PC-9 (cell line): ENCODE measurements at regions not wholly inside any gene's neighbourhood (a gene's known extent, or its start where the extent isn't known, plus 50 kb on each side); places are given as distances from the start of the nearest gene placed in this dataset.

Experiments
- BruUV-seq: library from RNA; stranded (reverse); fragments of 400-500 nt; replicated peaks from 2 replicates; lab custom pipeline; 2021; lab: Mats Ljungman, UMichigan
- CTCF ChIA-PET: fragments of 300-600 bp; sonication (Branson Sonifier 250); formaldehyde crosslinking; loops from one replicate; lab custom pipeline; 2022; ENCODE audit warnings: antibody characterized with exemption; lab: Charles Lee
- POLR2A ChIA-PET: fragments of 300-600 bp; sonication (Branson Sonifier 250); formaldehyde crosslinking; loops from one replicate; lab custom pipeline; 2022; ENCODE audit warnings: antibody characterized with exemption; ENCODE audit not compliant: unreplicated experiment; lab: Charles Lee
- DNase-seq, 2 experiments: peaks; one replicate each; pipeline versions ENCODE4 v3.0.0 to v3.0.0-alpha.2; 2015 to 2022; ENCODE audit warnings: mixed read lengths in 1 of 2
- H2AFZ ChIP-seq: fragments of 200-600 bp; sonication (generic); 2 replicates; pipeline ENCODE4 v1.8.1; 2017; ENCODE audit warnings: antibody characterized with exemption
- H3F3A ChIP-seq: fragments of 200-600 bp; sonication (generic); 2 replicates; pipeline ENCODE4 v1.8.1; 2017; ENCODE audit warnings: antibody characterized with exemption, mild to moderate bottlenecking, low read depth; ENCODE audit not compliant: insufficient read depth
- H3K27ac ChIP-seq: fragments of 200-600 bp; sonication (generic); 2 replicates; pipeline ENCODE4 v1.6.1; 2016; ENCODE audit warnings: mixed run types
- H3K27me3 ChIP-seq: fragments of 200-600 bp; sonication (generic); 2 replicates; pipeline ENCODE4 v1.6.1; 2016; ENCODE audit warnings: low read depth, mixed run types; ENCODE audit not compliant: insufficient read depth
- H3K36me3 ChIP-seq: fragments of 200-600 bp; sonication (generic); 2 replicates; pipeline ENCODE4 v1.6.1; 2016; ENCODE audit warnings: low read depth, mixed run types
- H3K4me1 ChIP-seq: fragments of 200-600 bp; sonication (generic); replicated peaks from 2 replicates; pipeline ENCODE4 v1.6.1; 2016; ENCODE audit warnings: mixed run types; ENCODE audit not compliant: insufficient read depth
- H3K4me2 ChIP-seq: fragments of 200-600 bp; sonication (generic); 2 replicates; pipeline ENCODE4 v1.6.1; 2017; ENCODE audit warnings: mixed run types
- H3K4me3 ChIP-seq: fragments of 200-600 bp; sonication (generic); 2 replicates; pipeline ENCODE4 v1.6.1; 2016; ENCODE audit warnings: mixed run types
- H3K79me2 ChIP-seq: fragments of 200-600 bp; sonication (generic); 2 replicates; pipeline ENCODE4 v1.6.1; 2017; ENCODE audit warnings: low read depth, mixed run types
- H3K9me2 ChIP-seq: fragments of 200-600 bp; sonication (generic); 2 replicates; pipeline ENCODE4 v1.8.1; 2017; ENCODE audit warnings: mild to moderate bottlenecking; ENCODE audit not compliant: insufficient read depth
- H3K9me3 ChIP-seq: fragments of 200-600 bp; sonication (generic); 2 replicates; pipeline ENCODE4 v1.8.1; 2016; ENCODE audit warnings: low read depth; ENCODE audit not compliant: insufficient read depth
- H4K20me1 ChIP-seq: fragments of 200-600 bp; sonication (generic); 2 replicates; pipeline ENCODE4 v1.8.1; 2017; ENCODE audit not compliant: insufficient read depth
- CTCF ChIP-seq: fragments of 200-600 bp; sonication (generic); conservative IDR thresholded peaks from 2 replicates; pipeline ENCODE4 v1.6.1; 2017; ENCODE audit warnings: mixed run types, antibody characterized with exemption, mild to moderate bottlenecking, moderate library complexity
- EZH2 ChIP-seq: fragments of 200-600 bp; sonication (generic); IDR thresholded peaks from 2 replicates; pipeline ENCODE4 v1.8.0; 2017; ENCODE audit warnings: antibody characterized with exemption, low read depth
- intact Hi-C: fragments of 100-400 bp; cut with micrococcal nuclease; formaldehyde crosslinking; loops from one replicate; pipeline ENCODE4 v1.10.0; 2022; ENCODE audit not compliant: unreplicated experiment

GRCh38 chr5:168056499-168057182 is 234.8 kb upstream of the WWC1 start:
- H3K36me3 ChIP-seq: no peaks in the 10 kb centered on the region
- no peaks in the 10 kb centered on the region for H3K9me3 ChIP-seq
- H4K20me1 ChIP-seq: no peaks in the 10 kb centered on the region
- H3K4me1 ChIP-seq: no peaks in the 10 kb centered on the region
- H3K4me3 ChIP-seq: no peak overlapping the region
- no peak overlapping the region for H2AFZ ChIP-seq
- no peaks in the 10 kb centered on the region for H3K9me2 ChIP-seq
- no peak overlapping the region for H3K27ac ChIP-seq
- POLR2A ChIA-PET: no interaction called here
- peak in 1 of 2 experiments; percentile 53 for DNase-seq
- no peak overlapping the region for H3K4me2 ChIP-seq
- H3K27me3 ChIP-seq: peaks cover 7% of the 10 kb centered on the region; the same call in 1 of the 2 replicates
- no TSS peak for BruUV-seq
- CTCF ChIA-PET: no interaction called here
- intact Hi-C loops: no loop called here
- no peaks in the 10 kb centered on the region for H3F3A ChIP-seq
- TF ChIP-seq CTCF (no peak), EZH2 (no peak)
- no peaks in the 10 kb centered on the region for H3K79me2 ChIP-seq

GRCh38 chr5:168057905-168058304 is 233.5 kb upstream of the WWC1 start:
- peaks cover 7% of the 10 kb centered on the region; the same call in 1 of the 2 replicates for H3K27me3 ChIP-seq
- no peaks in the 10 kb centered on the region for H4K20me1 ChIP-seq
- intact Hi-C loops: no loop called here
- no peaks in the 10 kb centered on the region for H3F3A ChIP-seq
- H3K79me2 ChIP-seq: no peaks in the 10 kb centered on the region
- no peak overlapping the region for H2AFZ ChIP-seq
- BruUV-seq: no TSS peak
- POLR2A ChIA-PET: no interaction called here
- no peaks in the 10 kb centered on the region for H3K9me2 ChIP-seq
- no peak overlapping the region for H3K4me2 ChIP-seq
- H3K4me3 ChIP-seq: no peak overlapping the region
- CTCF ChIA-PET: no interaction called here
- no peak for DNase-seq
- H3K36me3 ChIP-seq: no peaks in the 10 kb centered on the region
- H3K27ac ChIP-seq: no peak overlapping the region
- H3K9me3 ChIP-seq: no peaks in the 10 kb centered on the region
- TF ChIP-seq CTCF: no peak
- no peak for TF ChIP-seq EZH2
- no peaks in the 10 kb centered on the region for H3K4me1 ChIP-seq

GRCh38 chr5:168059131-168059530 is 232.3 kb upstream of the WWC1 start:
- Histone ChIP-seq H2AFZ (no peak overlapping the region), H3K79me2 (no peaks in the 10 kb centered on the region), H3K4me2 (no peak overlapping the region), H3K4me3 (no peak overlapping the region), H4K20me1 (no peaks in the 10 kb centered on the region), H3K9me3 (no peaks in the 10 kb centered on the region), H3K27ac (no peak overlapping the region), H3K27me3 (peaks cover 11% of the 10 kb centered on the region; the same call in 1 of the 2 replicates), H3F3A (no peaks in the 10 kb centered on the region), H3K36me3 (no peaks in the 10 kb centered on the region), H3K9me2 (no peaks in the 10 kb centered on the region), H3K4me1 (no peaks in the 10 kb centered on the region)
- BruUV-seq: no TSS peak
- ChIA-PET POLR2A (no interaction called here), CTCF (no interaction called here)
- DNase-seq: no peak
- TF ChIP-seq EZH2: no peak
- no peak for TF ChIP-seq CTCF
- intact Hi-C loops: no loop called here
